Breast epithelium (tissue), 3 donors: ENCODE measurements at regions not wholly inside any gene's neighbourhood (a gene's known extent, or its start where the extent isn't known, plus 50 kb on each side); places are given as distances from the start of the nearest gene placed in this dataset.

Experiments
- POLR2A ChIP-seq: fragments of 450-650 bp; IDR thresholded peaks from one replicate; pipeline ENCODE4 v1.6.1; 2016; ENCODE audit warnings: antibody characterized with exemption, mild to moderate bottlenecking, moderate library complexity
- TF ChIP-seq, protein P1 (sequence below), 3 donors: fragments of 450-650 bp; IDR thresholded peaks; one replicate each; pipeline ENCODE4 v1.5.1; 2016 to 2017; ENCODE audit warnings: antibody characterized with exemption in 3 of 3, mild to moderate bottlenecking in 3 of 3, moderate library complexity in 3 of 3

- TF ChIP-seq, protein P1, sequence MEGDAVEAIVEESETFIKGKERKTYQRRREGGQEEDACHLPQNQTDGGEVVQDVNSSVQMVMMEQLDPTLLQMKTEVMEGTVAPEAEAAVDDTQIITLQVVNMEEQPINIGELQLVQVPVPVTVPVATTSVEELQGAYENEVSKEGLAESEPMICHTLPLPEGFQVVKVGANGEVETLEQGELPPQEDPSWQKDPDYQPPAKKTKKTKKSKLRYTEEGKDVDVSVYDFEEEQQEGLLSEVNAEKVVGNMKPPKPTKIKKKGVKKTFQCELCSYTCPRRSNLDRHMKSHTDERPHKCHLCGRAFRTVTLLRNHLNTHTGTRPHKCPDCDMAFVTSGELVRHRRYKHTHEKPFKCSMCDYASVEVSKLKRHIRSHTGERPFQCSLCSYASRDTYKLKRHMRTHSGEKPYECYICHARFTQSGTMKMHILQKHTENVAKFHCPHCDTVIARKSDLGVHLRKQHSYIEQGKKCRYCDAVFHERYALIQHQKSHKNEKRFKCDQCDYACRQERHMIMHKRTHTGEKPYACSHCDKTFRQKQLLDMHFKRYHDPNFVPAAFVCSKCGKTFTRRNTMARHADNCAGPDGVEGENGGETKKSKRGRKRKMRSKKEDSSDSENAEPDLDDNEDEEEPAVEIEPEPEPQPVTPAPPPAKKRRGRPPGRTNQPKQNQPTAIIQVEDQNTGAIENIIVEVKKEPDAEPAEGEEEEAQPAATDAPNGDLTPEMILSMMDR (IDR thresholded peaks at IDR 0.05), result no peak
- no peak for TF ChIP-seq POLR2A
These were observed 279.2 kb upstream of the DUSP10 start for GRCh38 chr1:222021129-222021528.
